ENCODE measurements at regions not wholly inside any gene's neighbourhood (a gene's known extent, or its start where the extent isn't known, plus 50 kb on each side); places are given as distances from the start of the nearest gene placed in this dataset.

DNA sequence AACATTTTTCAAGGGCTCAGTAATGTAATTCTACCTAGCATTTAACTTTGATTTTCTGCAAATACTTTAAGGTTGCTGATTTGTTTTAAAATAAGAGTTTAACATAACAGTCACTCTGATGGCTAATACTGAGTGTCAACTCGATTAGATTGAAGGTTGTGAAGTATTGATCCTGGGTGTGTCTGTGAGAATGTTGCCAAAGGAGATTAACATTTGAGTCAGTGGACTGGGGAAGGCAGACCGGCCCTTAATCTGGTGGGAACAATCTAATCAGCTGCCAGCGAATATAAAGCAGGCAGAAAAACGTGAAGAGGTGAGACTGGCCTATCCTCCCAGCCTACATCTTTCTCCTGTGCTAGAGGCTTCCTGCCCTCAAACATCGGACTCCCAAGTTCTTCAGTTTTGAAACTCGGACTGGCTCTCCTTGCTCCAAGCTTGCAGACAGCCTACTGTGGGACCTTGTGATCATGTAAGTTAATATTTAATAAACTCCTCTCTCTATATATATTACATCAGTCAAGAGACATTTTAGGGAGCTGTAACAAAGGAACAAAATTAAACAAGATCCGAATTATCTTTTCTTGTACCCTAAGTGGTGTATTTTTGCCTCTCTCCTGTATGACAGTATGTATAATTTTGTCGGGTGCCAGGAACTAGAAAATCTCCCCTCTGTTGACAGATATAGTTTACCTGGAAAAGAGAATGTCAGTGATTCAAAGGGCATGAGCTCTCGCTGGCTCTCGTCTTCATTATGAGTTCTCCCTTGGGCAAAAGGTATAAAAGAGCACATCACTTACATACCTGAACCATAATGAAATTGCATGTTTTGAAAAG, 576.1 kb downstream of the LRRC70 start:
- Histone ChIP-seq H3K9me2 (replicated peaks; ENCODE audit: insufficient read depth, low read length) (no peaks in the 10 kb centered on the region), H3K36me3 (replicated peaks; ENCODE audit: insufficient read depth, low read length) (no peaks in the 10 kb centered on the region), H3K4me3 (ENCODE audit: low read length) (no peak overlapping the region), H3K79me2 (ENCODE audit: low read length) (no peaks in the 10 kb centered on the region), H3K27me3 (replicated peaks; ENCODE audit: insufficient read depth, low read length) (no peaks in the 10 kb centered on the region), H3F3A (ENCODE audit: insufficient read depth, low read length) (no peaks in the 10 kb centered on the region), H3K9me3 (replicated peaks; ENCODE audit: insufficient read depth, low read length) (no peaks in the 10 kb centered on the region), H3K27ac (ENCODE audit: low read length) (no peak overlapping the region), H3K4me1 (ENCODE audit: low read length) (no peaks in the 10 kb centered on the region), H4K20me1 (ENCODE audit: insufficient read depth, low read length) (no peaks in the 10 kb centered on the region), H2AFZ (ENCODE audit: low read length) (no peak overlapping the region), H3K9ac (ENCODE audit: low read length) (no peak overlapping the region), H3K4me2 (ENCODE audit: low read depth, low read length) (no peak overlapping the region)
- DNase-seq, result no peak
- TF ChIP-seq, protein P1, sequence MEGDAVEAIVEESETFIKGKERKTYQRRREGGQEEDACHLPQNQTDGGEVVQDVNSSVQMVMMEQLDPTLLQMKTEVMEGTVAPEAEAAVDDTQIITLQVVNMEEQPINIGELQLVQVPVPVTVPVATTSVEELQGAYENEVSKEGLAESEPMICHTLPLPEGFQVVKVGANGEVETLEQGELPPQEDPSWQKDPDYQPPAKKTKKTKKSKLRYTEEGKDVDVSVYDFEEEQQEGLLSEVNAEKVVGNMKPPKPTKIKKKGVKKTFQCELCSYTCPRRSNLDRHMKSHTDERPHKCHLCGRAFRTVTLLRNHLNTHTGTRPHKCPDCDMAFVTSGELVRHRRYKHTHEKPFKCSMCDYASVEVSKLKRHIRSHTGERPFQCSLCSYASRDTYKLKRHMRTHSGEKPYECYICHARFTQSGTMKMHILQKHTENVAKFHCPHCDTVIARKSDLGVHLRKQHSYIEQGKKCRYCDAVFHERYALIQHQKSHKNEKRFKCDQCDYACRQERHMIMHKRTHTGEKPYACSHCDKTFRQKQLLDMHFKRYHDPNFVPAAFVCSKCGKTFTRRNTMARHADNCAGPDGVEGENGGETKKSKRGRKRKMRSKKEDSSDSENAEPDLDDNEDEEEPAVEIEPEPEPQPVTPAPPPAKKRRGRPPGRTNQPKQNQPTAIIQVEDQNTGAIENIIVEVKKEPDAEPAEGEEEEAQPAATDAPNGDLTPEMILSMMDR (IDR thresholded peaks at IDR 0.05; ENCODE audit: low read length), result no peak
- TF ChIP-seq EZH2phosphoT487 (IDR thresholded peaks at IDR 0.05; ENCODE audit: low read length), result no peak
- TF ChIP-seq EZH2 (optimal IDR thresholded peaks at IDR 0.05; ENCODE audit: low read depth, low read length), result no peak

DNA sequence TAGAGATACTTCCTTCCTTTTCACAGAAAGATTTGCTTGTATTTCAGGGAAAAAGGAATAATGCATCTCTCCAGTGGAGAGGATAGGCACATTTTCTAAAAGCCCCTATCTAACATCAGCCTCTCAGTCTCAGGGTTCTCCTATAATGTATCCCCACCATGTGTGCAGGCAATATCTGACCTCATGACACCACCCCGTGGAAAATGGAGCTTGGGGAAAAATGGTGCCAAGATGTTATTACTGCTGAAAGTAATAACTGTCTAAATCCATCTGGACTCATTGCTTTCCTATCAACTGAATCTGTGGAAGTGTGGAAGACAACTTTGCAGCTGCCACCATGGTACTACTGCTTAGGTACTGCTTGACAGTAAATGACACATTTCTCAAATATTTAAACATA, 574.3 kb downstream of the LRRC70 start:
- no peaks in the 10 kb centered on the region for H3F3A ChIP-seq (ENCODE audit: insufficient read depth, low read length)
- TF ChIP-seq, protein P1 (IDR thresholded peaks at IDR 0.05; ENCODE audit: low read length), result no peak
- TF ChIP-seq EZH2 (optimal IDR thresholded peaks at IDR 0.05; ENCODE audit: low read depth, low read length), result no peak
- no peak for TF ChIP-seq EZH2phosphoT487 (IDR thresholded peaks at IDR 0.05; ENCODE audit: low read length)
- no peaks in the 10 kb centered on the region for H3K9me2 ChIP-seq (replicated peaks; ENCODE audit: insufficient read depth, low read length)
- no peaks in the 10 kb centered on the region for H4K20me1 ChIP-seq (ENCODE audit: insufficient read depth, low read length)
- H3K27me3 ChIP-seq (replicated peaks; ENCODE audit: insufficient read depth, low read length), result no peaks in the 10 kb centered on the region
- no peaks in the 10 kb centered on the region for H3K9me3 ChIP-seq (replicated peaks; ENCODE audit: insufficient read depth, low read length)
- H3K4me3 ChIP-seq (ENCODE audit: low read length), result no peak overlapping the region
- H3K79me2 ChIP-seq (ENCODE audit: low read length), result no peaks in the 10 kb centered on the region
- H3K4me2 ChIP-seq (ENCODE audit: low read depth, low read length), result no peak overlapping the region
- no peak overlapping the region for H3K9ac ChIP-seq (ENCODE audit: low read length)
- no peak for DNase-seq
- no peaks in the 10 kb centered on the region for H3K4me1 ChIP-seq (ENCODE audit: low read length)
- H3K36me3 ChIP-seq (replicated peaks; ENCODE audit: insufficient read depth, low read length), result no peaks in the 10 kb centered on the region
- H2AFZ ChIP-seq (ENCODE audit: low read length), result no peak overlapping the region
- no peak overlapping the region for H3K27ac ChIP-seq (ENCODE audit: low read length)

DNA sequence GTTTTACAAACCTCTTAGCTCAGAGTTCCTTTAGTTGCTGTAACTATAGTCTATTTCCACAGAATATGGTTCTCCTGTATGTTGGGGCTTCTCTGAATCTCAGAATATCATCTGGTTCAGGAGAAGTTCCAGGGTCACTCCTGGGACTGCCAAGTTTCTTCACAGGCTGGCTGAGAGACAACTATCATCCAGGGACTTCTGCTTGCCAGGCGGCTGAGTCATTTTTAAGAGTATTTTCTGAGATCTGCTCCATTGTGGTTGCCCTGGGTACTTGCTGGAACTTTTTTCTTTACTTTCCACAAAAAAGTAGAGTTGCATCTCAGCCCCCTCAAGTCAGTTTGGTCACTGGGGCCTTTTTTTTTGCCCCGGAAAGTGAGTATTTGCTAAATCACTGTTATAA, 566.5 kb downstream of the LRRC70 start:
- Histone ChIP-seq H3K9me2 (replicated peaks; ENCODE audit: insufficient read depth, low read length) (no peaks in the 10 kb centered on the region), H3K4me3 (ENCODE audit: low read length) (no peak overlapping the region), H3K27ac (ENCODE audit: low read length) (no peak overlapping the region), H2AFZ (ENCODE audit: low read length) (no peak overlapping the region), H3K4me2 (ENCODE audit: low read depth, low read length) (no peak overlapping the region), H3K36me3 (replicated peaks; ENCODE audit: insufficient read depth, low read length) (no peaks in the 10 kb centered on the region), H4K20me1 (ENCODE audit: insufficient read depth, low read length) (no peaks in the 10 kb centered on the region), H3K4me1 (ENCODE audit: low read length) (no peaks in the 10 kb centered on the region), H3K79me2 (ENCODE audit: low read length) (no peaks in the 10 kb centered on the region), H3F3A (ENCODE audit: insufficient read depth, low read length) (no peaks in the 10 kb centered on the region), H3K27me3 (replicated peaks; ENCODE audit: insufficient read depth, low read length) (no peaks in the 10 kb centered on the region), H3K9ac (ENCODE audit: low read length) (no peak overlapping the region), H3K9me3 (replicated peaks; ENCODE audit: insufficient read depth, low read length) (no peaks in the 10 kb centered on the region)
- TF ChIP-seq EZH2phosphoT487 (IDR thresholded peaks at IDR 0.05; ENCODE audit: low read length), result no peak
- TF ChIP-seq EZH2 (optimal IDR thresholded peaks at IDR 0.05; ENCODE audit: low read depth, low read length), result no peak
- TF ChIP-seq, protein P1 (IDR thresholded peaks at IDR 0.05; ENCODE audit: low read length), result no peak
- DNase-seq, result no peak
